DND-41 (cell line): ENCODE measurements at regions not wholly inside any gene's neighbourhood (a gene's known extent, or its start where the extent isn't known, plus 50 kb on each side); places are given as distances from the start of the nearest gene placed in this dataset.
"Not testable (repeated sequence)": the region's sequence is repeated elsewhere in the genome, so short reads cannot be mapped to it uniquely, and the experiment has no call there.

Experiments used
- CTCF ChIP-seq: IDR thresholded peaks from 2 replicates; pipeline ENCODE4 v1.5.1; 2012; ENCODE audit warnings: borderline replicate concordance, low read length, moderate library complexity, mild to moderate bottlenecking; ENCODE audit not compliant: poor library complexity, severe bottlenecking; ENCODE audit errors: extremely low read depth
- EZH2 ChIP-seq: IDR thresholded peaks from 3 replicates; pipeline ENCODE4 v1.6.1; 2012; ENCODE audit warnings: borderline replicate concordance, low read depth, mild to moderate bottlenecking, moderate library complexity, low read length, inconsistent platforms; ENCODE audit not compliant: severe bottlenecking

- TF ChIP-seq CTCF, EZH2: not testable (repeated sequence)
Observed at GRCh38 chrY:11098419-11098818, 1570.7 kb downstream of the TSPY10 start.
